H9 (cell line): ENCODE measurements at regions not wholly inside any gene's neighbourhood (a gene's known extent, or its start where the extent isn't known, plus 50 kb on each side); places are given as distances from the start of the nearest gene placed in this dataset.

ENCODE experiments used
- DNase-seq: peaks from one replicate; pipeline ENCODE4 v3.0.0-alpha.2; 2017
- H2AFZ ChIP-seq: one replicate; pipeline ENCODE4 v1.6.1; 2013; ENCODE audit warnings: mild to moderate bottlenecking, low read length, control low read depth, moderate library complexity
- H2AK5ac ChIP-seq: 2 replicates; pipeline ENCODE4 v1.6.1; 2013; ENCODE audit warnings: low read length, control low read depth, mixed read lengths; ENCODE audit not compliant: insufficient read length
- H2BK120ac ChIP-seq: one replicate; pipeline ENCODE4 v1.6.1; 2013; ENCODE audit warnings: low read depth, mild to moderate bottlenecking, low read length, control low read depth, inconsistent platforms; ENCODE audit not compliant: poor library complexity, severe bottlenecking
- H2BK12ac ChIP-seq: 2 replicates; pipeline ENCODE4 v1.6.1; 2013; ENCODE audit warnings: low read length, control low read depth, mixed read lengths, low read depth; ENCODE audit not compliant: insufficient read length
- H2BK15ac ChIP-seq: 2 replicates; pipeline ENCODE4 v1.6.1; 2013; ENCODE audit warnings: low read depth, low read length, control low read depth
- H2BK20ac ChIP-seq: one replicate; pipeline ENCODE4 v1.6.1; 2013; ENCODE audit warnings: low read depth, mild to moderate bottlenecking, low read length, control low read depth, inconsistent platforms; ENCODE audit not compliant: poor library complexity, severe bottlenecking
- H2BK5ac ChIP-seq: 2 replicates; pipeline ENCODE4 v1.6.1; 2013; ENCODE audit warnings: low read length, control low read depth, mixed read lengths; ENCODE audit not compliant: insufficient read length
- H3K14ac ChIP-seq: 2 replicates; pipeline ENCODE4 v1.6.1; 2013; ENCODE audit warnings: low read length, control low read depth; ENCODE audit not compliant: insufficient read depth
- H3K18ac ChIP-seq: 2 replicates; pipeline ENCODE4 v1.6.1; 2013; ENCODE audit warnings: low read depth, mild to moderate bottlenecking, mixed read lengths, low read length, control low read depth; ENCODE audit not compliant: insufficient read length
- H3K23ac ChIP-seq: 2 replicates; pipeline ENCODE4 v1.6.1; 2013; ENCODE audit warnings: low read length, control low read depth, mixed read lengths, low read depth; ENCODE audit not compliant: insufficient read length
- H3K23me2 ChIP-seq: 2 replicates; pipeline ENCODE4 v1.6.1; 2013; ENCODE audit warnings: low read depth, mild to moderate bottlenecking, mixed read lengths, low read length, control low read depth; ENCODE audit not compliant: insufficient read length, poor library complexity, severe bottlenecking
- H3K27ac ChIP-seq: 2 replicates; pipeline ENCODE4 v1.5.1; 2013; ENCODE audit warnings: low read length, control low read depth, mixed read lengths, low read depth; ENCODE audit not compliant: insufficient read length
- H3K27me3 ChIP-seq: 2 replicates; pipeline ENCODE4 v1.6.1; 2013; ENCODE audit warnings: low read length, control low read depth, inconsistent platforms; ENCODE audit not compliant: insufficient read depth
- H3K4ac ChIP-seq: 2 replicates; pipeline ENCODE4 v1.6.1; 2013; ENCODE audit warnings: low read depth, mild to moderate bottlenecking, control low read depth, inconsistent platforms, low read length, moderate library complexity
- H3K4me1 ChIP-seq: 2 replicates; pipeline ENCODE4 v1.6.1; 2013; ENCODE audit warnings: low read length, control low read depth, inconsistent platforms; ENCODE audit not compliant: insufficient read depth
- H3K4me2 ChIP-seq: 2 replicates; pipeline ENCODE4 v1.6.1; 2013; ENCODE audit warnings: low read length, control low read depth, mixed read lengths; ENCODE audit not compliant: insufficient read length, insufficient read depth
- H3K56ac ChIP-seq: 2 replicates; pipeline ENCODE4 v1.6.1; 2013; ENCODE audit warnings: low read depth, mild to moderate bottlenecking, mixed read lengths, low read length, control low read depth; ENCODE audit not compliant: insufficient read length
- H3K79me1 ChIP-seq: 2 replicates; pipeline ENCODE4 v1.6.1; 2013; ENCODE audit warnings: low read depth, mild to moderate bottlenecking, moderate library complexity, low read length, control low read depth, inconsistent platforms; ENCODE audit not compliant: insufficient read depth, poor library complexity, severe bottlenecking
- H3K79me2 ChIP-seq: 2 replicates; pipeline ENCODE4 v1.6.1; 2013; ENCODE audit warnings: low read length, control low read depth, inconsistent platforms; ENCODE audit not compliant: insufficient read depth
- H3K9ac ChIP-seq: 2 replicates; pipeline ENCODE4 v1.6.1; 2013; ENCODE audit warnings: low read length, control low read depth, mixed read lengths; ENCODE audit not compliant: insufficient read length; ENCODE audit errors: extremely low read depth
- H3K9me3 ChIP-seq: one replicate; pipeline ENCODE4 v1.6.1; 2013; ENCODE audit warnings: low read depth, low read length, inconsistent platforms; ENCODE audit not compliant: control insufficient read depth
- H3T11ph ChIP-seq: one replicate; pipeline ENCODE4 v1.6.1; 2013; ENCODE audit warnings: mild to moderate bottlenecking, low read length, control low read depth, inconsistent platforms
- H4K20me1 ChIP-seq: one replicate; pipeline ENCODE4 v1.6.1; 2013; ENCODE audit not compliant: control insufficient read depth, insufficient read length, insufficient read depth
- H4K5ac ChIP-seq: 2 replicates; pipeline ENCODE4 v1.6.1; 2013; ENCODE audit warnings: low read depth, mild to moderate bottlenecking, mixed read lengths, low read length, control low read depth; ENCODE audit not compliant: insufficient read length
- H4K8ac ChIP-seq: replicated peaks from 2 replicates; pipeline ENCODE4 v1.6.1; 2013; ENCODE audit warnings: low read length, control low read depth, mixed read lengths, low read depth; ENCODE audit not compliant: insufficient read length
- H4K91ac ChIP-seq: 2 replicates; pipeline ENCODE4 v1.6.1; 2013; ENCODE audit warnings: low read depth, mild to moderate bottlenecking, moderate library complexity, mixed read lengths, low read length, control low read depth; ENCODE audit not compliant: insufficient read length
- H3K27ac Mint-ChIP-seq, 3 experiments: 2 replicates in 2 of 3; 3 replicates in 1 of 3; pipeline ENCODE4 v1.8.0; 2020 to 2021; ENCODE audit warnings: mixed read lengths in 3 of 3, mild to moderate bottlenecking in 1 of 3, moderate library complexity in 1 of 3
- H3K27me3 Mint-ChIP-seq: 2 replicates; pipeline ENCODE4 v1.8.0; 2021; ENCODE audit warnings: low read depth, mild to moderate bottlenecking, moderate library complexity, mixed read lengths
- H3K36me3 Mint-ChIP-seq, 3 experiments: 2 replicates in 2 of 3; 3 replicates in 1 of 3; pipeline ENCODE4 v1.8.0; 2020 to 2021; ENCODE audit warnings: low read depth in 3 of 3, mixed read lengths in 3 of 3; ENCODE audit not compliant: insufficient read depth in 1 of 3
- H3K4me1 Mint-ChIP-seq, 2 experiments: 2 replicates each; pipeline ENCODE4 v1.8.0; 2020; ENCODE audit warnings: mixed read lengths in 2 of 2
- H3K4me3 Mint-ChIP-seq, 2 experiments: 2 replicates in 1 of 2; 3 replicates in 1 of 2; pipeline ENCODE4 v1.8.0; 2020 to 2021; ENCODE audit warnings: mild to moderate bottlenecking in 2 of 2, mixed read lengths in 2 of 2, moderate library complexity in 1 of 2
- H3K9me3 Mint-ChIP-seq, 2 experiments: 2 replicates in 1 of 2; 3 replicates in 1 of 2; pipeline ENCODE4 v1.8.0; 2020; ENCODE audit warnings: mild to moderate bottlenecking in 2 of 2, mixed read lengths in 2 of 2, moderate library complexity in 1 of 2
- WGBS: extraction: QIAGEN DNeasy Blood & Tissue Kit; methylation state at CpG from one replicate; pipeline ENCODE4 v1.1.7; 2013; ENCODE audit warnings: missing lambda C conversion rate, low lambda C conversion rate, mixed read lengths; ENCODE audit not compliant: insufficient read length; ENCODE audit errors: extremely low coverage; 5-methylcytosine and 5-hydroxymethylcytosine counted together
- TF ChIP-seq, protein P1 (sequence below): fragments of 200-600 bp; sonication (generic); conservative IDR thresholded peaks from 3 replicates; pipeline ENCODE4 v1.8.0; 2021; ENCODE audit warnings: antibody characterized with exemption, mild to moderate bottlenecking

DNA sequence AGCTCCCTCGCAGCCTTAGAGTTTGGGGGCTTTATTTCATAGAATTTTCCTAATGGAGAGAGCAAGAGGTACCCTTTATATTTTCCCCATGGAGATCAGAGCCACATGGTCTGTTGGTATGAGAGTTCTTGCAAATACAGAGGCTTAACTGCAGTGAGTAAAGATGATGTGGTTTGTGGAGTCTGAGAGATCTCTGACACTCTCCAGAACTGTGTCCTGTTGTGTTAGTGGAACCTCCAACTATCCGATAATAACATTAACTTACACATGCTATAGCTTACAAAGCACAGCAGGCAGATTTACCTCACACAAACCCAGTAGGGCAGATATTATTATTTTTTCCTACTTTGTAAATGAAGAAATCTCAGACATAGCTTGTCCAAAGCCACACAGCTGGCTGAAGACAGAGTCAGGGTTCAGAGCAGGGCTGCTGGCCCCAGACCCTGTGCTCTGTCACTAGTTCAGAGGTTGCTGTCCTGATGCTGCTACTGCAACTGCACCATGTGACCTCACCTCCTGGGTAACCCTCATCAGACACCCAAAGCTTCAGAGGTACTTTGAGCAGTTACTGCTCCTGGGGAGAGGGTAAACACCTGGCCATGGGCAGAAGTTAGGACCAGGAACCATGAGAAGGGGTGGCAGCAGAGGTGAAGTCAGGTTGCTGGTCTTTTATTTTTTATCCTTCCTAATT, 384.8 kb upstream of the PROX1 start:
- Histone ChIP-seq H4K5ac (no peak overlapping the region), H3K56ac (no peak overlapping the region), H2BK5ac (no peak overlapping the region), H3K23ac (no peak overlapping the region), H2BK12ac (no peak overlapping the region), H2AK5ac (no peak overlapping the region), H3K79me2 (no peaks in the 10 kb centered on the region), H2AFZ (no peak overlapping the region), H3K27ac (no peak overlapping the region), H2BK15ac (no peak overlapping the region), H4K20me1 (no peaks in the 10 kb centered on the region), H3T11ph (no peak overlapping the region), H3K18ac (no peak overlapping the region), H3K4ac (no peak overlapping the region), H3K4me2 (no peak overlapping the region), H3K23me2 (no peaks in the 10 kb centered on the region), H4K91ac (no peak overlapping the region), H3K27me3 (no peaks in the 10 kb centered on the region), H3K14ac (no peak overlapping the region), H3K9ac (no peak overlapping the region), H2BK120ac (no peak overlapping the region), H3K4me1 (no peaks in the 10 kb centered on the region), H3K9me3 (no peaks in the 10 kb centered on the region), H2BK20ac (no peak overlapping the region), H3K79me1 (no peaks in the 10 kb centered on the region), H4K8ac (no peak overlapping the region)
- Mint-ChIP-seq H3K4me3 (no peak overlapping the region), H3K27ac (no peak overlapping the region), H3K27me3 (peaks cover 2% of the 10 kb centered on the region; the same call in 1 of the 2 replicates), H3K4me1 (no peaks in the 10 kb centered on the region), H3K9me3 (no peaks in the 10 kb centered on the region), H3K36me3 (no peaks in the 10 kb centered on the region)
- TF ChIP-seq, protein P1, sequence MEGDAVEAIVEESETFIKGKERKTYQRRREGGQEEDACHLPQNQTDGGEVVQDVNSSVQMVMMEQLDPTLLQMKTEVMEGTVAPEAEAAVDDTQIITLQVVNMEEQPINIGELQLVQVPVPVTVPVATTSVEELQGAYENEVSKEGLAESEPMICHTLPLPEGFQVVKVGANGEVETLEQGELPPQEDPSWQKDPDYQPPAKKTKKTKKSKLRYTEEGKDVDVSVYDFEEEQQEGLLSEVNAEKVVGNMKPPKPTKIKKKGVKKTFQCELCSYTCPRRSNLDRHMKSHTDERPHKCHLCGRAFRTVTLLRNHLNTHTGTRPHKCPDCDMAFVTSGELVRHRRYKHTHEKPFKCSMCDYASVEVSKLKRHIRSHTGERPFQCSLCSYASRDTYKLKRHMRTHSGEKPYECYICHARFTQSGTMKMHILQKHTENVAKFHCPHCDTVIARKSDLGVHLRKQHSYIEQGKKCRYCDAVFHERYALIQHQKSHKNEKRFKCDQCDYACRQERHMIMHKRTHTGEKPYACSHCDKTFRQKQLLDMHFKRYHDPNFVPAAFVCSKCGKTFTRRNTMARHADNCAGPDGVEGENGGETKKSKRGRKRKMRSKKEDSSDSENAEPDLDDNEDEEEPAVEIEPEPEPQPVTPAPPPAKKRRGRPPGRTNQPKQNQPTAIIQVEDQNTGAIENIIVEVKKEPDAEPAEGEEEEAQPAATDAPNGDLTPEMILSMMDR, result no peak
- no peak for DNase-seq
- WGBS, result no CpG with 5 or more reads among the region's 2 CpGs
